ENCODE measurements at regions not wholly inside any gene's neighbourhood (a gene's known extent, or its start where the extent isn't known, plus 50 kb on each side); places are given as distances from the start of the nearest gene placed in this dataset.

GRCh38 chrX:125394449-125394848 lies 74.8 kb downstream of the TEX13C start:
- Histone ChIP-seq H4K20me1 (ENCODE audit: low read length) (no peaks in the 10 kb centered on the region), H3K9me2 (replicated peaks; ENCODE audit: low read length) (no peaks in the 10 kb centered on the region), H3F3A (ENCODE audit: low read length, unreplicated experiment) (no peaks in the 10 kb centered on the region), H3K27ac (ENCODE audit: low read length) (no peak overlapping the region), H3K9me3 (ENCODE audit: low read length) (no peaks in the 10 kb centered on the region), H3K4me2 (ENCODE audit: low read length) (no peak overlapping the region), H3K27me3 (ENCODE audit: low read length) (no peaks in the 10 kb centered on the region), H3K4me3 (ENCODE audit: low read length) (no peak overlapping the region), H3K79me2 (ENCODE audit: low read length) (no peaks in the 10 kb centered on the region), H3K9ac (ENCODE audit: low read length) (no peak overlapping the region), H3K36me3 (ENCODE audit: low read depth, low read length) (no peaks in the 10 kb centered on the region), H3K4me1 (ENCODE audit: insufficient read depth, low read length) (no peaks in the 10 kb centered on the region), H2AFZ (ENCODE audit: low read length) (no peak overlapping the region)
- intact Hi-C loops (cut with micrococcal nuclease), result no loop called here
- no TSS peak for BruUV-seq (replicated peaks)
- ChIA-PET CTCF (no interaction called here), POLR2A (ENCODE audit: unreplicated experiment) (no interaction called here)
- no peak for DNase-seq
- no peak for TF ChIP-seq EZH2 (IDR thresholded peaks at IDR 0.05; ENCODE audit: low read length, unreplicated experiment)
- TF ChIP-seq, protein P1, sequence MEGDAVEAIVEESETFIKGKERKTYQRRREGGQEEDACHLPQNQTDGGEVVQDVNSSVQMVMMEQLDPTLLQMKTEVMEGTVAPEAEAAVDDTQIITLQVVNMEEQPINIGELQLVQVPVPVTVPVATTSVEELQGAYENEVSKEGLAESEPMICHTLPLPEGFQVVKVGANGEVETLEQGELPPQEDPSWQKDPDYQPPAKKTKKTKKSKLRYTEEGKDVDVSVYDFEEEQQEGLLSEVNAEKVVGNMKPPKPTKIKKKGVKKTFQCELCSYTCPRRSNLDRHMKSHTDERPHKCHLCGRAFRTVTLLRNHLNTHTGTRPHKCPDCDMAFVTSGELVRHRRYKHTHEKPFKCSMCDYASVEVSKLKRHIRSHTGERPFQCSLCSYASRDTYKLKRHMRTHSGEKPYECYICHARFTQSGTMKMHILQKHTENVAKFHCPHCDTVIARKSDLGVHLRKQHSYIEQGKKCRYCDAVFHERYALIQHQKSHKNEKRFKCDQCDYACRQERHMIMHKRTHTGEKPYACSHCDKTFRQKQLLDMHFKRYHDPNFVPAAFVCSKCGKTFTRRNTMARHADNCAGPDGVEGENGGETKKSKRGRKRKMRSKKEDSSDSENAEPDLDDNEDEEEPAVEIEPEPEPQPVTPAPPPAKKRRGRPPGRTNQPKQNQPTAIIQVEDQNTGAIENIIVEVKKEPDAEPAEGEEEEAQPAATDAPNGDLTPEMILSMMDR (conservative IDR thresholded peaks at IDR 0.05; ENCODE audit: low read depth, low read length), result no peak
- no peak for ATAC-seq

DNA sequence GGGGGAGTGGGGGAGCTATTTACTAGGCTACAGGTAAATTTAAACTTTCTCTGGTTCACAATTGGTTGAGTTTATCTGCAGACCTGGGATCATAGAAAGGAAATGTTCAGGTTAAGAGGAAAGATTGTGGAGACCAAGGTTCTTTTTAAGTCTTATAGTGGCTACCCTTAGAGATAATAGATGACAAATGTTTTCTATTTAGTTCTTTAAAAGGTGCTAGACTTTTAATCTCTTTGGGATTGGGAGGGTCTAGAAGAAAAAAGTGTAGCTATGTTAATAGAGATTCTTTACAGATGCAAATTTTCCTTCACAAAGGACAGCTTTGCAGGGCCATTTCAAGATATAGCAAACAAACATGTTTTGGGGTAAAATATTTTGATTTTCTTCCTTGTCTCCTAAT lies 76.0 kb downstream of the TEX13C start:
- no TSS peak for BruUV-seq (replicated peaks)
- POLR2A ChIA-PET (ENCODE audit: unreplicated experiment), result no interaction called here

DNA sequence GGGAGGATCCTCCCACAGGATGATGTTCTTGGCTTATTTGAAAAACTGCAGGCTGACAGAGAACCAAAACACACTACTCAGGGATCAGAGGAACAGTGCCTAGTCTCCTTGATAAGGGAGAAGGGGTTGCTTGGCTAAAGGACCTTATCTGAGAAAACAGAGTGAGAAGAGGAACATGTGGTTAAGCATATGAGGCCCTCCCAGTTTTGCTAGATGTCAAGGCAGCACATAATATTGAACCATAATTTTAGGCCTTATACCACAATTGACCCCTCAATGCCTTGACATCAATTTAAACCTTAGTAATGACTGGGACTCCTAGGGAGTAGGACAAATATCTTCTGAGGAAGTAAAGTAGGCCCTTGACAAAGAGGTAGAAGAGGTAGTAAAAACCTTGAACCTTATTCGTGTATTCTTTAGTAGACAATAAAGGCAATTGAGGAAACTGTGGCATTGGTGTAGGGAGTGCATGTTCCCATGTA lies 79.3 kb downstream of the TEX13C start:
- TF ChIP-seq, protein P1 (conservative IDR thresholded peaks at IDR 0.05; ENCODE audit: low read depth, low read length), result no peak
- TF ChIP-seq EZH2 (IDR thresholded peaks at IDR 0.05; ENCODE audit: low read length, unreplicated experiment) (no peak), EZH2phosphoT487 (IDR thresholded peaks at IDR 0.05; ENCODE audit: borderline replicate concordance, low read length) (no peak)
- Histone ChIP-seq H3K9me3 (ENCODE audit: low read length) (no peaks in the 10 kb centered on the region), H3K9me2 (replicated peaks; ENCODE audit: low read length) (no peaks in the 10 kb centered on the region), H3K4me1 (ENCODE audit: insufficient read depth, low read length) (no peaks in the 10 kb centered on the region), H3K9ac (ENCODE audit: low read length) (no peak overlapping the region), H3K36me3 (ENCODE audit: low read depth, low read length) (no peaks in the 10 kb centered on the region), H3F3A (ENCODE audit: low read length, unreplicated experiment) (no peaks in the 10 kb centered on the region), H3K27me3 (ENCODE audit: low read length) (no peaks in the 10 kb centered on the region), H3K27ac (ENCODE audit: low read length) (no peak overlapping the region), H3K79me2 (ENCODE audit: low read length) (no peaks in the 10 kb centered on the region), H3K4me2 (ENCODE audit: low read length) (no peak overlapping the region), H2AFZ (ENCODE audit: low read length) (no peak overlapping the region), H4K20me1 (ENCODE audit: low read length) (no peaks in the 10 kb centered on the region), H3K4me3 (ENCODE audit: low read length) (no peak overlapping the region)
- no TSS peak for BruUV-seq (replicated peaks)
- no peak for DNase-seq
- ChIA-PET CTCF (no interaction called here), POLR2A (ENCODE audit: unreplicated experiment) (no interaction called here)
- ATAC-seq, result no peak
- intact Hi-C loops (cut with micrococcal nuclease), result no loop called here

More for the DNA sequence above, 76.0 kb downstream of the TEX13C start:
- no peaks in the 10 kb centered on the region for H3K79me2 ChIP-seq (ENCODE audit: low read length)
- no peak overlapping the region for H3K4me2 ChIP-seq (ENCODE audit: low read length)
- no peaks in the 10 kb centered on the region for H3K9me2 ChIP-seq (replicated peaks; ENCODE audit: low read length)
- H3K9ac ChIP-seq (ENCODE audit: low read length), result no peak overlapping the region
- H3K4me3 ChIP-seq (ENCODE audit: low read length), result no peak overlapping the region
- no peak overlapping the region for H2AFZ ChIP-seq (ENCODE audit: low read length)
- no peaks in the 10 kb centered on the region for H3K27me3 ChIP-seq (ENCODE audit: low read length)
- intact Hi-C loops (cut with micrococcal nuclease), result no loop called here
- no peaks in the 10 kb centered on the region for H3K36me3 ChIP-seq (ENCODE audit: low read depth, low read length)
- ATAC-seq (no peak), DNase-seq (no peak)
- no peak overlapping the region for H3K27ac ChIP-seq (ENCODE audit: low read length)
- H3K4me1 ChIP-seq (ENCODE audit: insufficient read depth, low read length), result no peaks in the 10 kb centered on the region
- no peak for TF ChIP-seq EZH2 (IDR thresholded peaks at IDR 0.05; ENCODE audit: low read length, unreplicated experiment)
- TF ChIP-seq EZH2phosphoT487 (IDR thresholded peaks at IDR 0.05; ENCODE audit: borderline replicate concordance, low read length), result no peak
- TF ChIP-seq, protein P1 (conservative IDR thresholded peaks at IDR 0.05; ENCODE audit: low read depth, low read length), result no peak
- H3F3A ChIP-seq (ENCODE audit: low read length, unreplicated experiment), result no peaks in the 10 kb centered on the region
- H4K20me1 ChIP-seq (ENCODE audit: low read length), result no peaks in the 10 kb centered on the region
- CTCF ChIA-PET, result no interaction called here
- no peaks in the 10 kb centered on the region for H3K9me3 ChIP-seq (ENCODE audit: low read length)
